ENCODE measurements at regions not wholly inside any gene's neighbourhood (a gene's known extent, or its start where the extent isn't known, plus 50 kb on each side); places are given as distances from the start of the nearest gene placed in this dataset.

GRCh38 chr2:38129987-38130386 is 54.0 kb upstream of the CYP1B1 start:
- TF ChIP-seq CTCF (IDR thresholded peaks at IDR 0.05): no peak
- H3K4me3 ChIP-seq: no peak overlapping the region
- no peaks in the 10 kb centered on the region for H3K27me3 ChIP-seq
- peak overlapping the region in 9 of 10 donors; percentile 28 to 89 (median 71) for H3K27ac ChIP-seq
- intact Hi-C loops (cut with DNase I): no loop called here
- peaks cover 0 to 26% (median 3%) of the 10 kb centered on the region in 11 donors for H3K9me3 ChIP-seq
- H3K4me1 ChIP-seq: peaks cover 0 to 48% (median 4%) of the 10 kb centered on the region in 9 donors
- H3K36me3 ChIP-seq: peaks cover 0 to 7% (median 0%) of the 10 kb centered on the region in 9 donors
- WGBS, 2 donors: 79 to 81% methylated on average over 3 of the region's 3 CpGs
- DNase-seq (no peak), ATAC-seq (peak in 7 of 8 donors; percentile 32 to 75 (median 58))

- WGBS, 2 donors: 50 to 58% methylated on average over 1 of the region's 1 CpG
- no peak for DNase-seq
- TF ChIP-seq CTCF (IDR thresholded peaks at IDR 0.05): no peak
- ATAC-seq: peak; percentile 45 to 87 (median 72)
- intact Hi-C loops (cut with DNase I): no loop called here
- Histone ChIP-seq H3K4me3 (no peak overlapping the region), H3K9me3 (peaks cover 0 to 26% (median 3%) of the 10 kb centered on the region in 11 donors), H3K36me3 (peaks cover 0 to 7% (median 0%) of the 10 kb centered on the region in 9 donors), H3K27ac (peak overlapping the region; percentile 28 to 89 (median 70)), H3K4me1 (peaks cover 0 to 48% (median 4%) of the 10 kb centered on the region in 9 donors), H3K27me3 (no peaks in the 10 kb centered on the region)
Measured at GRCh38 chr2:38129481-38129880, 53.5 kb upstream of the CYP1B1 start.

GRCh38 chr2:38128653-38129052 is 52.7 kb upstream of the CYP1B1 start:
- Histone ChIP-seq H3K9me3 (peaks cover 0 to 26% (median 3%) of the 10 kb centered on the region in 11 donors), H3K36me3 (peaks cover 0 to 7% (median 0%) of the 10 kb centered on the region in 9 donors), H3K27me3 (no peaks in the 10 kb centered on the region), H3K27ac (peak overlapping the region in 9 of 10 donors; percentile 39 to 89 (median 71)), H3K4me3 (no peak overlapping the region), H3K4me1 (peaks cover 0 to 51% (median 4%) of the 10 kb centered on the region in 9 donors)
- ATAC-seq (peak; percentile 68 to 92 (median 84)), DNase-seq (no peak)
- no peak for TF ChIP-seq CTCF (IDR thresholded peaks at IDR 0.05)
- intact Hi-C loops (cut with DNase I): no loop called here
- WGBS, 2 donors: 75 to 76% methylated on average over 2 of the region's 2 CpGs

- Histone ChIP-seq H3K4me3 (no peak overlapping the region), H3K4me1 (peaks cover 0 to 65% (median 10%) of the 10 kb centered on the region in 9 donors), H3K27me3 (no peaks in the 10 kb centered on the region), H3K9me3 (peaks cover 0 to 22% (median 3%) of the 10 kb centered on the region in 11 donors), H3K36me3 (peaks cover 0 to 7% (median 0%) of the 10 kb centered on the region in 9 donors), H3K27ac (peak overlapping the region in 2 of 10 donors; percentile 79 to 89)
- DNase-seq: no peak
- TF ChIP-seq CTCF (IDR thresholded peaks at IDR 0.05): no peak
- no peak for ATAC-seq
- intact Hi-C loops (cut with DNase I): no loop called here
Measured at GRCh38 chr2:38127277-38127676, 51.3 kb upstream of the CYP1B1 start.
